ENCODE measurements at regions not wholly inside any gene's neighbourhood (a gene's known extent, or its start where the extent isn't known, plus 50 kb on each side); places are given as distances from the start of the nearest gene placed in this dataset.
"Not testable (repeated sequence)": the region's sequence is repeated elsewhere in the genome, so short reads cannot be mapped to it uniquely, and the experiment has no call there.

DNA sequence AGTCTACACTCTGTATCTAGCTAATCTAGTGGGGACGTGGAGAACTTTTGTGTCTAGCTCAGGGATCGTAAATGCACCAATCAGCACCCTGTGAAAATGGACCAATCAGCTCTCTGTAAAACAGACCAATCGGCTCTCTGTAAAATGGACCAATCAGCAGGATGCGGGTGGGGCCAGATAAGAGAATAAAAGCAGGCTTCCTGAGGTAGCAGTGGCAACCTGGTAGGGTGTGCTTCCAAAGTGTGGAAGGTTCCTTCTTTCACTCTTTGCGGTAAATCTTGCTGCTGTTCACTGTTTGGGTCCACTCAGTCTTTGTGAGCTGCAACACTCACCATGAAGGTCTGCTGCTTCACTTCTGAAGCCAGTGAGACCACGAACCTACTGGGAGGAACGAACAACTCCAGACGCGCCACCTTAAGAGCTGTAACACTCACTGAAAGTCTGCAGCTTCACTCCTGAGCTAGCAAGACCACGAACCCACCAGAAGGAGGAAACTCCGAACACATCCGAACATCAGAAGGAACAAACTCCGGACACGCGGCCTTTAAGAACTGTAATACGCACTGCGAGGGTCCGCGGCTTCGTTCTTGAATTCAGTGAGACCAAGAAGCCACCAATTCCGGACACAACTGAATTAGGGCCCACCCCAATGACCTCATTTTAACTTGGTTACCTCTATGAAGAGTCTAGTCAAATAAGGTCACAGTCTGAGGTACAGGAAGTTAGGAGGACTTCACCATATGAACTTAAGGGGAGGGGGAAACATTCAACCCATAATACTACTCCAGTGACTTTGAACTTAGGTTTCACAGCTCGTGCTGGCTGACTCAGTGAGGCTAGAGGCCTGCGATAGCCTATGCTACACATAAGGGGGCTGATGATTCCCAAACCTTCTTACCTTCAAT lies 59.8 kb upstream of the LPGAT1 start:
- in situ Hi-C loops (cut with MboI; ENCODE audit: low pct_unique_long_range_greater_than_20kb in 2 of 9, low sequenced_read_pairs in 9 of 9, unreplicated experiment in 9 of 9); ATAC-seq (replicated peaks in 6 of 8); H3K27ac ChIP-seq; H3K4me1 ChIP-seq (replicated peaks in 1 of 2); H3K4me3 ChIP-seq: not testable (repeated sequence)
- WGBS, 10 experiments = 72 to 100% (median 91%) methylated on average over 1 to 20 of the region's 23 CpGs; no CpG with 5 or more reads in 2 of the 10 experiments

DNA sequence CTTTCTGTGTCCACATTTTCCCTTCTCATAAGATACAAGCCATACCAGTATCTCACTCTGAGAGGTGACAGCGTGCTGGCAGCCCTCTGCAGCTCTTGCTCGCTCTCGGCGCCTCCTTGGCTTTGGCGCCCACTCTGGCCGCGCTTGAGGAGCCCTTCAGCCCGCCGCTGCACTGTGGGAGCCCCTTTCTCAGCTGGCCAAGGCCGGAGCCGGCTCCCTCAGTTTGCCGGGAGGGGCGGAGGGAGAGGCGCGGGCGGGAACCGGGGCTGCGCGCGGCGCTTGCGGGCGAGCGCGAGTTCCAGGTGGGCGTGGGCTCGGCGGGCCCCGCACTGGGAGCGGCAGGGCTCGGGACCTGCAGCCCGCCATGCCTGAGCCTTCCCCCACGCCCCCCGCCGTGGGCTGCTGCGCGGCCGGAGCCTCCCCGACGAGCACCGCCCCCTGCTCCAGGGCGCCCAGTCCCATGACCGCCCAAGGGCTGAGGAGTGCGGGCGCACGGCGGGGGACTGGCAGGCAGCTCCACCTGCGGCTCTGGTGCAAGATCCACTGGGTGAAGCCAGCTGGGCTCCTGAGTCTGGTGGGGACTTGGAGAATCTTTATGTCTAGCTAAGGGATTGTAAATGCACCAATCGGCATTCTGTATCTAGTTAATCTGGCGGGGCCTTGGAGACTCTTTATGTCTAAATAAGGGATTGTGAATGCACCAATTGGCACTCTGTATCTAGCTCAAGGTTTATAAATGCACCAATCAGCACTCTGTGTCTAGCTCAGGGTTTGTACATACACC lies 58.9 kb upstream of the LPGAT1 start:
- WGBS, 10 experiments = 33 to 93% (median 53%) methylated on average over 1 to 11 of the region's 50 CpGs; no CpG with 5 or more reads in 5 of the 10 experiments
- in situ Hi-C loops (cut with MboI; ENCODE audit: low pct_unique_long_range_greater_than_20kb in 2 of 9, low sequenced_read_pairs in 9 of 9, unreplicated experiment in 9 of 9); H3K4me1 ChIP-seq (replicated peaks in 1 of 2); H3K27ac ChIP-seq: not testable (repeated sequence)
- peak in 4 of 8 experiments; percentile 61 to 86 (median 83) for ATAC-seq (replicated peaks in 6 of 8)
- peak overlapping the region in 4 of 5 donors; percentile 15 to 33 (median 26) for H3K4me3 ChIP-seq

DNA sequence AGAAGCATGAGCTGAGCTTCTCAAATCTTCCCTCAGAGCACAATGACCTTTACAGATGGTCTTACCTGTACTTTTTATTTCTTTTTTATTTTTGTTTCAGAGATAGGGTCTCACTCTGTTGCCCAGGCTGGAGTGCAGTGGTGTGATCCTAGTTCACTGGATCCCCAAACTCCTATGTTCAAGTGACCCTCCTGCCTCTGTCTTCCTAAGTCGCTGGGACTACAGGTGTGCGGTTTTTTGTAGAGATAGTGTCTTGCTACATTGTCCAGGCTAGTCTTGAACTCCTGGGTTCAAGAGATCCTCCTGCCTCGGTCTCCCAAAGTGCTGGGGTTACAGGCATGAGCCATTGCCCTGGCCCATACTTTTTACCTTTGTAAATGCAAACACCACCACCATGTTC lies 56.0 kb upstream of the LPGAT1 start:
- ATAC-seq (replicated peaks in 6 of 8) = no peak
- 20 to 100% (median 91%) methylated on average over 1 to 3 of the region's 3 CpGs; no CpG with 5 or more reads in 5 of the 10 experiments for WGBS, 10 experiments
- Histone ChIP-seq H3K27ac (no peak overlapping the region), H3K4me1 (replicated peaks in 1 of 2) (no peaks in the 10 kb centered on the region), H3K4me3 (no peak overlapping the region)
- in situ Hi-C loops (cut with MboI; ENCODE audit: low pct_unique_long_range_greater_than_20kb in 2 of 9, low sequenced_read_pairs in 9 of 9, unreplicated experiment in 9 of 9) = no loop called here

DNA sequence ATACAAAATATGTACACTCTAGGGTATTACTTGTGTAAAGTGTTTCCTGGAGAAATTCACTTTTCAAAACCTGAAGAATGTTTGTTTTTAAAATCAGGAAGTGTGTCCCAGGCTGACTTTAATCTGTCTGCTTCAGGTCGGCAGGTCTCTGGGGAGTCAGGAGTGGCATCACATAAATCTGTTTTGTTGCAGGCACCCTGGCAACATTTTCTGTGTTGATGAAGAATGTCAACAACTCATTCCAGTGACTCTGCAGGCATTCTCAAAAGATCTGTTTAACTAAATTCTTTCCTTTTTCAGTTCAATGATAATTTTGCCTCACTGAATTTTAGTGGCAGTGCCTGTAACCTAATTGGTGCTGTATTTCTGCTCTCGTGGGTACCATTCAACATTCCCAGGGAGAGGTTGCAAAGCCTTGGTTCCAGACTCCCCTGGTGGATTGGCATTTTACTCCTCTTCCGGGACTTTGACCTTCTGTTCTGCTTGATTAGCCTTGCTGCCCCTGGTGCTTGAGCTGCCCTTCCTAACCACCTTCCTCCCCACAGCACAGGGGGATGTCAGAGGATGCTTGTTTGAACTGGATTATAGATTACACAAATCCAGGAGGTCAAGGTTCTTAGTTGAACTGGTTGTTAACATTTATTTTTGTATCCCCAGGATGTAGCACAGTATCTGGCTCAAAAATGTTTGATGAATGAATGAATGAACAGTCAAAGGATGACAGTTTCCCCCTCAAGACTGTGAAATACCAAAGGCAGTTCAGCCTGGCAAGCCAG lies 55.4 kb upstream of the LPGAT1 start:
- no peak overlapping the region for H3K4me3 ChIP-seq
- WGBS, 10 experiments = 0 to 100% (median 56%) methylated on average over 1 to 3 of the region's 3 CpGs; no CpG with 5 or more reads in 2 of the 10 experiments
- in situ Hi-C loops (cut with MboI; ENCODE audit: low pct_unique_long_range_greater_than_20kb in 2 of 9, low sequenced_read_pairs in 9 of 9, unreplicated experiment in 9 of 9) = no loop called here
- peak in 2 of 8 experiments; percentile 15 to 67 for ATAC-seq (replicated peaks in 6 of 8)
- no peaks in the 10 kb centered on the region for H3K4me1 ChIP-seq (replicated peaks in 1 of 2)
- no peak overlapping the region for H3K27ac ChIP-seq

DNA sequence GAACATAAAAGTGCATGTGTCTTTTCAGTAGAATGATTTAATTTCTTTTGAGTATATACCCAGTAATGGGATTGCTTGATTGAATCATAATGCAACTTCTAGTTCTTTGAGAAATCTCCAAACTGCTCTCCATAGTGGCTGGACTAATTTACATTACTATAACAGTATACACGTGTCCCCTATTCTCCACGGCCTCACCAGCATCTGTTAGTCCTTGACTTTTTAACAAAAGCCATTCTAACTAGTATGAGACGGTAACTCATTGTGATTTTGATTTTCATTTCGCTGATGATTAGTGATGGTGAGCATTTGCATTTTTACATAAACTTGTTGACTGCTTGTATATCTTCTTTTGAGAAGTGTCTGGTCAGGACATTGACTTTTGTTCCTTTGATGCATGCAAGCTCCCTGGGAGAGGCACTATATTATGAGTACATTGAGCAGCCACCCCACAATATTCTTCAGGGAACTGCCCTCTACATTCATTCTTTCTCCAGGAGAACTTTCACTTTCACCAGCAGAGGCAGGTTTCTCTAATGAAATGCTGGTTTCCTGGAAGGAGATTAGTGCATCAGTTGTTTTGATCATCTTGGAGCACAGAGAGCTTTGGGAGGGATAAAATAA lies 51.9 kb upstream of the LPGAT1 start:
- Histone ChIP-seq H3K4me3 (no peak overlapping the region), H3K4me1 (replicated peaks in 1 of 2) (no peaks in the 10 kb centered on the region), H3K27ac (no peak overlapping the region)
- 0 to 80% (median 30%) methylated on average over 1 to 4 of the region's 4 CpGs; no CpG with 5 or more reads in 1 of the 10 experiments for WGBS, 10 experiments
- in situ Hi-C loops (cut with MboI; ENCODE audit: low pct_unique_long_range_greater_than_20kb in 2 of 9, low sequenced_read_pairs in 9 of 9, unreplicated experiment in 9 of 9) = no loop called here
- ATAC-seq (replicated peaks in 6 of 8) = peak in 5 of 8 experiments; percentile 49 to 91 (median 81)

Measured in motor neuron (in vitro differentiated cells).